Stimulated activated naive CD8-positive, alpha-beta T cell treated with anti-CD3 and anti-CD28 coated beads, Interleukin-15, Interleukin-2, amounts not matched to agents 100 U/mL and 50 U/mL, for 24 hours (primary cell): ENCODE measurements at regions not wholly inside any gene's neighbourhood (a gene's known extent, or its start where the extent isn't known, plus 50 kb on each side); places are given as distances from the start of the nearest gene placed in this dataset.

Experiments
- ATAC-seq: fragments of 150-1000 bp; cut with Tn5 transposase; one replicate; pipeline ENCODE4 v1.10.0; 2021
- DNase-seq: peaks from one replicate; pipeline ENCODE4 v3.0.0; 2021

DNA sequence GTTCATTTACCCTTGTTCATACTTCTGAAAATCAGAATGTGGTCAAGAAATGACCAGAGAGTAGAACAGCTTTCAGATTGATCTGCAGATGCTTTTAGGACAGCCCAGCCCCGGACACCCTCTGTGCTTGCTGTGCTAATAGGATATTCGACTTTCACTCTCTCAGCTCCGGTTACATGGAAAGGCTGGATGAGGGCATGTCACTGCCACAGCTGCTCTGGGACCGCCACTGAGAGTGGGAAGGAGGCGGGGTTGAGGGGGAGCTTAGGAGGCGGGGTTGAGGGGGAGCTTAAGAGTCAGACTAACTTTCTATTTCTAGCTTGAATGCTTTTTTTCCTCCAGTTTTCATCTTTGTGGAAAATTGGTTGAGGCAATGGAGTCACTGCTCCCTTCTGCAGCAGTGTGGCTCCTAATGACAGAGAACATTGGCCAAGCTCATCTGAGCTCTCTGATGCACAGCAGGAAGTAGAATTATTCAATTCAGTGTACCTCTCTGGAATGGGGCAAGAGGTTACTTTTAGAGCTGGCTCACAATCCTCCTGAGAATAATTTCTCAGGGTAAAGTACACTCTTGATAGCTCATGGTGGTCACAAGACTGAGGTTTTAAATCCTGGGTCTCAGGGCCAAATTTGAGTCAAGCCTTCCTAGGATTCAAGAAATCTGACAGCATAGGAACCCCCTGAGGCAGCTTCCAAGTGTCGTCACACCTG, 74.6 kb upstream of the NPAS1 start:
- ATAC-seq, result no peak
- no peak for DNase-seq

DNA sequence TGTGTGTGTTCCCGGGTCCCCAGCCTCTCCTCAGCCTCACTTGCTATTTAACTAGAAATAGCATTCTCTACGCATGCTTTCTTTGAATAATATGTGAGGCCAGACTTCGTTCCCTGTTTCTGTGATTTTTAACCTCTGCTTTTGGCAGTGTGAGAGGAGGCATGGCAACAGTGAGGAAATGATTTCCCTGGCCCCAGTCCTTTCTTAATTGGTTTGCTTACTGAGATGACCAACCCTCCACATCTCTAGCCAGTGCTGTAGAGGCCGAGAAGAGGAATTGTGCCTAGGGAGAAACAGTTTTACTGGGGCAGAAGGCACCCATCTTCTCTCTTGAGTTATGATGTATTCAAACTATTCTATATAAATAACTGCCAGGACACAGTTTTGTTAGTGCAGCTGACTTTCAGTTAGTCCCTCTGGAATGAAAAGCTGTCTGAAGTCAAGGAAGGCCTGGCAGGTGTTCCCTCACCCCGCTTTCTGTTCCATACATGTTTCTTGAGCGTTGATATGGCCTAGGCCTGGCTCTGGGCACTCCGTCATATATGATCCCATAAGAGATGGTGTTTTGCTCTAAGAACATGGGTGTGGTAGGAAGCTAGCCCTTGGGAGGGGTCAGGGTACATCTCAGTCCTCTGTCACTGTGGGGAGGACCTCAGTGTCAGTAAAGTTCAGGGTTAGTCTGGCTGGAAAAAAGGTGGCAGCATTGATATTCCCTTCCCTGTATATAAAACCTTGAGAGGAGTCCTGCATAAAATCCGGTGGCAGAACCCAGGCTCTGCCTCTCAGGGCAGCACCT, 73.7 kb upstream of the NPAS1 start:
- DNase-seq (no peak), ATAC-seq (no peak)

DNA sequence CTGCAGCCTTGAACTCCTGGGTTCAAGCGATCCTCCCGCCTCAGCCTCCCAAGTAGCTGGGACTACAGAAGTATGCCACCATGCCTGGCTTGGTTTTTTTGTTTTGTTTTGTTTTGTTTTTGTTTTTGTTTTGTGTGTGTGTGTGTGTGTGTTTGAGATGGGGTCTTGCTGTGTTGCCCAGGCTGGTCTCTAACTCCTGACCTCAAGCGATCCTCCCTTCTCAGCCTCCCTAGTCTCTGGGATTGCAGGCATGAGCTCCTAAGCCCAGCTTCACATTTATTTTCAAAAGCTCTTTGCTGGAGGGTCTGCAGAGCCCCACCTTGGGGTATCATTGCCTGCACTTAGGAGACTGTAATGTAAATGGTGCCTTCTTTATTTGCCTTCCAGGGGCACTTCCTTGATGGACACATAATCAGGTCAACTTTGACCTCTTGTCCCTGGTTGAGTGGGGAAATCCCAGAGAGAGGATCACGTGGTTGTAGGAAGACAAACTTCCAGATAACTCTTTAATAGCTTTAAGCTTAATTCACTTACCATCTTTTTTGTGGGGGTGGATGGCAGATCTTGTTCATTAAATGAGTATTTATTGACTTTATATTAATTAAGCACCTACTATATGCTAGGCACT, 72.9 kb upstream of the NPAS1 start:
- DNase-seq, result no peak
- no peak for ATAC-seq

DNA sequence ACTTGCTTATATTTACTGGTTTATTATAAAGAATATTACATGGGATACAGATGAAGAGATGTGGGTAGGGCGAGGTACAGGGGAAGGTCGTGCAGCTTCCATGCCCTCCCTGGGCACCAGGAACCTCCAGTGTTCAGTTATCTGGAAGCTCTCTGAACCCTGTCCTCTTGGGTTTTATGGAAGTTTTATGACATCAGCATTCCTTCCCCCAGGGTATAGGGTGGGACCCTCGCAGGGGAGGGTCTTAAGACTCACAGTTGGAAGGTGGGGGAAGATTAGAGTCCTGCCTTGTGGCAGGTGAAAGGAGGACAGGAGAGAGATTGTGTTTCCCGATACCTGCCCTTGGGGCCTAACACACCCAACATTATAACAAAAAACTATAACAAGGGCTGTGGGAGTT, 71.8 kb upstream of the NPAS1 start:
- no peak for ATAC-seq
- no peak for DNase-seq

DNA sequence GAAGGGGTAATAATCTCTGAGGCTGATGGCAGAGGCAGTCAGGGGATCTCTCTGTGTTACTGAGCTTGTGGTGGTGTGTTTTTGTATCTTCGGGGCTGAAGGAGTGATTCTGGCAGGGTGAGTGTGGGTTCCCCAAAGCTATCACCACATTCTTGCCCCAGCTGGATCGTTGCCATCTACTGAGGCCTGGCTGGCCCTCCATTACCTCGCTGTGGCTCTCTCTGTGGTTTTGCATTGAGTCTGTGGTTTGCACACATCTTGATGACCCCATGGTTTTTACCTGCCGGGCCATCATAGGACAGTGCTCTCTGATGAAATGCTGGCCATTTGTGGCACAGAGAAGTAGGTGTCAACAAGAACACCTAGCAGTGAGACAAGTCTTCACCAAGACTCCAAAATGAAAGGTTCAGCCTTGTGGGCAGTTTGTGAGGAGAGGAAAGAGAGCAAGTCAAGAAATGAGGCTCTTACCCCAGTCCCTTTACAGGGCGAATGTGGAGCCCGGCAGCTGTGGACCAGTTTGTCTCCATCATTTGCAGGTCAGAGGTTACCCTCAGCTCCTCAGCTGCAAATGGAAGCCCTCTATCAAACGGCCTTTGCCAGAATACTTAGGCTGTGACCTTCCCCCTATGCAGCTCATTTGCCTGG, 69.0 kb upstream of the NPAS1 start:
- peak; percentile 15 for ATAC-seq
- peak; percentile 14 for DNase-seq

DNA sequence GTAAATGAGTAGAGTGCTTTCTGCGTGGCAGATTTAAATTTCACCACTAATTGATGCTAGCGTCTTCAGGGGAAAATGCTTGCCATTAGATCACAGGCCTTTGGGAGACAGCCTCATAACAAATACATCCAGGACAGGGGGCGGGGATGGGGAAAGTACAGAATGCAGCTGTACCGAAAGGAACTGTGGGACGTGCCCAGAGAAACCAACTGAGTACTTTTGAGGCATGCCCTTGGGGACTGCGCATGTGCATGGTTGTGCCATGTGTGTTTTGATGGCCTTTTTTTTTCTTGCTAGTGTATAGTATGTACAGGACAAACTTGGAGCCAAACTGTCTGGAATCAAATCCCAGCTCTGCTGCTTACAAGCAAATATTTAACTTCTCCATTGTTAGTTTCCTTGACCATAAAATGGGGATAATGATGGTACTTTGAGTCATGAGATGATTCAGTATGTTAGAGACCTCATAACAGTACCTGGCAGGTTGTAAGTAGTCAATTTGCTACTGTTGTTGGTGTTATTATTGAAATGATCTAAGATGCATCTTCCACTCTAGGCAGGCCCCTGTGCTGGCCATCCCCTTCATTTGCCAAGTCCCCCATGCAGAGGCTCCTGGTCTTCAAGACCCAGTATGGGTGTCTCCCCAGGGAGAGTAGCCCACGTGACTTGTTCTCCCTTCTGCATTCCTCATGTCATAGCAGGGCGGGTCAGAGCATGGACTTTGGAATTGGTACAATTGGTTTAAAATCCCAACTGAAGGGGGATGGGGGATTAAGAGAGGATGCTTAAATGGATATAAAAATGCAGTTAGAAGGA, 68.3 kb upstream of the NPAS1 start:
- DNase-seq (peak; percentile 22), ATAC-seq (peak; percentile 53)

DNA sequence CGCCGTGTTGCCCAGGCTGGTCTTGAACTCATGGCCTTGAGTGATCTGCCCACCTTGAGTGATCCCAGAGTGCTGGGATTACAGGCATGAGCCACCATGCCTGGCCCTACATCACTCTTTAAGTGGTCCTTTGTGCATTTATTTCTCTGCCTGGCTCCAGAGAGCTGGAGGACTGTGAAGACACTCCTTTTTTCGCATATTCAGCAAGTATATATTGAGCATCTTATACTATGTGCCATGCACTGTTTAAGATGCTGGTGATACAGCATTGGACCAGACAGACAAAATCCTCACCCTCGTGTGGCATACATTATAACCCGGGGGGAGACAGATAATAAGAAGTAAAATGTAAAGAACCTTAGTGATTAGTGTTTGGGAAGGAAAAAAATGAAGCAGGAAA, 66.8 kb upstream of the NPAS1 start:
- no peak for DNase-seq
- ATAC-seq, result no peak

DNA sequence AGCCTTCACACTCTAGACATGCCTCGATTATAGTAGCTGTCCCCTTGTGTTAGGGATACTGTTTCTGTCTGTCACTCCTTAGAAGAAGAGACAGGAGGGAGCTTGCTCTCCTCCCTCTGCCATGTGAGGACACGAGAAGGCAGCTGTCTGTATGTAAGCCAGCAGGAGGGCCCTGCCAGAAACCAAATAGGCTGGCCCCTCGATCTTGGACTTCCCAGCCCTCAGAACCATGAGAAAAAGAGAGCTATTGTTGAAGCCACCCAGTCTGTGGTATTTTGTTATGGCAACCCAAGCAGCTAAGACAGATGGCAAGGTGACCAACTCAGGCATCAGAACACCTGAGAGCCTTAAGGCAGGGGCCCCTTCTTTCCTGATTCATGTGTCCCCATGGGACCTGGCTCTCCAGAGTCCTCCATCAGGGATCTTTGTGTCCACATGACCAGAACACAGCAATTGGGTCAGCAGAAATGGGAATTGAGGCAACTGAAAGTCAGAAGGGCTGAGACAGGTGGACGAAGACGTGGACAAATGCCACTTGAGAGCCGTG, 65.6 kb upstream of the NPAS1 start:
- no peak for ATAC-seq
- DNase-seq, result no peak

DNA sequence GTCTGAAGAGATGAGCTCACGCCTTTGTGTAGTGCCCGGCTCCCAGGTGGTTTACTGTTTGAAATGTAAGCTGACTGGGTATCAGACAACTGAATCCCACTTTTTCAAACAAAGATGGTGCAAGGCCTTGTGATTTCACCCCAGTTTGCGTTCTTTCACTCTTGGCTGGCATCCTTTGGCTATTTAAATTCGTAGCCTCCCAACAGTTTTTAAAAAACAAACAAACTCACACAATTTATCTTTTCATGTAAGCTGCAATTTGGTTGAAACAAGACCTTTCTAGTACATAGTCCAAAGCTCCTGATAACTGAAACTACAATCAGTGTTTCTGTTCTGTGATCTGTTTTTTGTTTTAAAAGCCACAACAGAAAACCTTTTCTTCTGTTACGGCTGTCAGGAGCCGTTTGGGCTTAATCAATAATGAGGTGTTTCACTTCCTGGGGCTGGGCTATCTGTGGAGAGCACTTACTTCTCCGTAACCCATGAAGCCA, 65.1 kb upstream of the NPAS1 start:
- ATAC-seq, result no peak

DNA sequence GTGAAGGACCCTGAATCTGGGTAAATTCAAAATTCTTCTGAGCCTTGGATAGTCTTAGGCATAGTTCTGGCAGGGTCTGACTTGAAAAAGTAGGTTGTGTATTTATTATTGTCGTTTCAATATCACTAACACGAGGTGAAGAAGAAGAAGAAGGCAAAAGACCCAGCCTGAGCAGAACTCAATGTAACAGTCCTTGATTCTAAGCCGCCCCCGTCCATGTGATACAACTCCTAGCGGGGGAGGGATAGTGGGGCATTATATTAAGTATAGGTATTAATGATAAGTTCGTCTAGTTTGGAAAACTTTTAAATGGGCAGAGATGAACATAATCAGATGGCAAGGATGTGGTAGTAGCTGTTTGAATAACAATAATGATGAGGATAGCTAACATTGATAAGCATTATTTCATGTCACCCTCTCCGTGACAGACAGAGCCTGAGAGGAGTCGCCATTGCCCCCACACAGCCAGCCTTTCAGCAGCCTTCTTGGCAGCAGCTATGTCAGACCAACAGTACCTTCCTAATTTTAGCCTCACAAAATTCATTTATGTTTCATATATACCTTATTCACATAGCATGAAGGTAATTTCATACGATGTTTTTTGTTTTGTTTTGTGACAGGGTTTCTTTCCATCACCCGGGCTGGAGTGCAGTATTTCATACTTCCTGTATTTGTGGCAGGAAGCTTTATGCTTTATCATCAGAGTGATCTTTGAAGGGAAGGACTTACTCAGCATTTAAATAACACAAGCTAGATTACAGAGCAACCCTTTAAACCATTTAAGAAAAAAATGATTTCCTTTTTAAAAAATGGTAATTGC, 64.4 kb upstream of the NPAS1 start:
- peak; percentile 63 for ATAC-seq
- DNase-seq, result peak; percentile 29

More for the DNA sequence above, 65.1 kb upstream of the NPAS1 start:
- no peak for DNase-seq

DNA sequence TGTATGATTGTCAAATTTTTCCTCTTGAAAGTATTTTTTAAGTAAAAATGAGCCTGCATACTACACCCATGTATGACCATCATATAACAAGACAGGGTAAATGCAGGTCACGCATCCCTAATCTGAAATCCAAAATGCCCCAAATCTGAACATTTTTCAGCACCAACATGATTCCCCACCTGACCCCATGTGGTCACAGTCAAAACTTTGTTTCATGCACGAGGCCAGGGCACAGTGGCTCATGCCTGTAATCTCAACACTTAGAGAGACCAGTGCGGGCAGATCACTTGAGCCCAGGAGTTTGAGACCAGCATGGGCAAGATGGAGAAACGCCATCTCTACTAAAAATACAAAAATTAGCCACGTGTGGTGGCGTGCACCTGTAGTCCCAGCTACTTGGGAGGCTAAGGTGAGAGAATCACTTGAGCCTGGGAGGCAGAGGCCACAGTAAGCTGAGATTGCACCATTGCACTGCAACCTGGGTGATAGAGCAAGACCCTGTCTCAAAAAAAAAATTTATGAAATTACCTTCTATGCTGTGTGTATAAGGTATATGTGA, 63.7 kb upstream of the NPAS1 start:
- DNase-seq, result no peak

DNA sequence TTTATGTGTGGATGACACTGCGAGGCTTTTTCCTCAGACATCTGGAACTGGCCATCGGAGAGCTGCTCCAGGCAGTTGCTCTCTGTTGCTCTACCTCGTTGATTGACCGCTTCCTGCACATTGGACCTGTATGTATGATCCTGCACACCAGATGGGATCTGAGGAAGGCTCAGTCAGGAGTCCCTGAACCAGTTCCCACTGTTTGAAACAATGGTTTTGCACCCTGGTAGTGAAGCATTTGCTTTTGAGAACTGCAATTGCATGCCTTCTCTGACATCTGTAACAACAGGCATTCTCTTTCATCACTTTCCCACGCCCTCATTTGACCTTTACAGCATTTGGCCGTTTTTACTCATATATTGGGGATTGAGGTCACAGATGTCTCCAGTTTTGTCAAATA, 61.1 kb upstream of the NPAS1 start:
- DNase-seq, result peak; percentile 29
- ATAC-seq, result no peak

More for the DNA sequence above, 63.7 kb upstream of the NPAS1 start:
- peak; percentile 12 for ATAC-seq

DNA sequence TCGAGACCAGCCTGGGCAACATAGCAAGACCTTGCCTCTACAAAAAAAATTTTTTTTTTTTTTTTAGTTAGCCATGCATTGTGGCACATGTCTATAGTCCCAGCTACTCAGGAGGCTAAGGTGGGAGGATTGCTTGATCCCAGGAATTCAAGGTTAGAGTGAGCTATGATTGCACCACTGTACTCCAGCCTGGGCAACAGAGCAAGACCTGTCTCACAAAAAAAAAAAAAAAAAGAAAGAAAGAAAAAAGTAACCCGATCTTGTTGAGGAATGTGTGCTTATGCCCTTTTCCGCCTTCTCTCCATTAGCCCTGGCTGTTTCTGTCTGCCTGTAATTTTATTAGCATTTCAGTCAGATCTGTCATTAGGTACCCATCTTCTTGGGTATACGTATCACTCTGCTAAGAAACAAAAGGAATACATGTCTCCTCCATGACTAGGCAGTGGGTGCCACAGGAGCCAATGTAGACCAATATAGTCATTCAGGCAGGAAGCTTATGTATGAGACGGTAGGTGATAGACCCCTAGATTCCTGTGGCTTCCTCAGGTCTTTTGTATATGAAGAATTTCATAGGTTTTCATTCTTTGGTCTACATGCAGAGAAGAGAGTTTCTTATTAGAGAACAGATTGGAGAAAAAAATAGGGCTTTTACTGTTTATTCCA, 59.6 kb upstream of the NPAS1 start:
- DNase-seq (no peak), ATAC-seq (no peak)

DNA sequence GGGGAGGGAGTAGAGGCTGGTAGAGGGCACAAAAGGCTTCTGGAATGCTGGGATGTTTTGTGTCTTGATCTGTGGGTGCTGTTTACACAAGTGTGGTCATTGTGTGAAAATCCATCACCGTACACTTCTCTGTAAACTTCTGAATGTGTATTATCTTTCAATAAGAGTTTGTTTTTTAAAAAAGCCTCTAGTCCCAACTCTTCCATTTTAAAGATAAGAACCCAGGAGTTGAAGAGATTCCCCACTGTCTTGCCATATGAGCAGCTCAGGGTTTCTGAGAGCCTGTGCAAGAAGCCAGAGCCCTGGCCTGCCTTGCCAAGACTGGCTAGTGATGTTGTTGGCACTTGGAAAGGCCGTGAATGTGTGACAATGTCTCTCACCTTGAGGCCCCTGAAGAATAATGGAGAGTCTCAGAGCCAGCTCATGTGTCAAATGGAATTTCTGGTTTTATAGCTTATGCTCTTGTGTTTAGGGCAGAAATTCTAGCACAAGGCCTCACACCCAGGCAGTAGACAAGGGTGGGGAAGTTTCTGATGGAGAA, 57.5 kb upstream of the NPAS1 start:
- ATAC-seq, result no peak
- no peak for DNase-seq

DNA sequence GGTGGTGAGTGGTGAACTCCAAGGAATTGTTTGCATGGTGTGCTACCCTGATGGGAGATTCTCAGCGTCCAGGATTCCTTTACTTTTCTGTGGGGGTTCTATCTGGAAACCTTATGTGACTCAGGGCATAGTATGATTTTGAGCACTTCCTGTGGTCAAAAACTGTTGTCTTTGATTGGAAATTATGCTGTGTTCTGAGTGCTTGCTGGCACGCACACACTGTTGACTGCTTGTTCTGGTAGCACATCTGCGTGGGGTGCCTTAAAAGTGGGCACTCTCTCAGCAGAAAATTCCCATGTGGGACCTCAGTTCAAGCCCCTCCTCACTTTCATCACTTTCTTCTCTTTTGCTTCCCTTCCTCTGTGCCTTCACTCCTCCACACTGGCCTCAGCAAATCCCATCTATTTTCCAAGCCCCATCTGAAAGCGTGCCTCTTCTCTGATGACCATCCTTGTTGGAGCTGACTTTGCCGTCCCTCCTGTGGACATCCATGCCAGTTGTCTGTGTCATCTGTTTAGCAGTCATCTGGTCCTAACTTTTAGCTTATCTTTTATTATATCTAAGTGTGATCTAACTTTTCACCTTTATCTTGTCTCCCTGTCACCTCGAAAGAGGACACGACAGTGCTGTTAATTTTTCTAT, 56.4 kb upstream of the NPAS1 start:
- DNase-seq, result peak; percentile 20
- peak; percentile 44 for ATAC-seq

DNA sequence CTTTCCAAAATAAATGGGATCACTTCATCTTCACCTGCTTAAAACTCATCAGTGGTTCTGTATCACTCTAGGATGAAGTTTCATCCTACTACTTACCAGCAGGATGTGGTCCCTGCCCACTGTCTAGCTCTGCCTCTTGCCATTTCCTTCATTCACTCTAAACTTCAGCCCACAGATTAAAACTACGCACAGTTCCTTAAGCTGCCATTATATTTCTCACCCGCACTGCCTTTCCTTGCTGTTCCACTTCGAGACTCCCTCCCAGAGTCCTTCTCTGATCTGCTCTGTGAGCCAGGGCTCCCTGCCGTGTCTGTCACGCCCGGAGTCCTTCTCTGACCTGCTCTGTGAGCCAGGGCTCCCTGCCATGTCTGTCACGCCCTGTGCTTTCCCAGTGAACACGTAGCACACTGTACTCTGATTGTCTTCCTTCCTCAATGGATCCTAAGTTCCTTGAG, 52.0 kb upstream of the NPAS1 start:
- ATAC-seq (peak; percentile 82), DNase-seq (peak; percentile 28)
